Parathyroid adenoma (tissue), 2 donors: ENCODE measurements at regions not wholly inside any gene's neighbourhood (a gene's known extent, or its start where the extent isn't known, plus 50 kb on each side); places are given as distances from the start of the nearest gene placed in this dataset.

Source experiments
- H2AFZ ChIP-seq: fragments of 300-600 bp; sonication (generic); one replicate; pipeline ENCODE4 v1.7.0; 2017; ENCODE audit warnings: antibody characterized with exemption, mild to moderate bottlenecking
- H3K27ac ChIP-seq: fragments of 300-600 bp; sonication (generic); one replicate; pipeline ENCODE4 v1.7.0; 2017
- H3K27me3 ChIP-seq: fragments of 300-600 bp; sonication (generic); one replicate; pipeline ENCODE4 v1.7.0; 2017; ENCODE audit warnings: low read length; ENCODE audit not compliant: control insufficient read depth, insufficient read depth
- H3K36me3 ChIP-seq: fragments of 300-600 bp; sonication (generic); one replicate; pipeline ENCODE4 v1.7.0; 2017; ENCODE audit warnings: low read length; ENCODE audit not compliant: control insufficient read depth, insufficient read depth
- H3K4me1 ChIP-seq: fragments of 300-600 bp; sonication (generic); one replicate; pipeline ENCODE4 v1.7.0; 2017; ENCODE audit warnings: control low read depth
- H3K4me2 ChIP-seq: fragments of 300-600 bp; sonication (generic); one replicate; pipeline ENCODE4 v1.7.0; 2017; ENCODE audit warnings: low read length
- H3K4me3 ChIP-seq: fragments of 300-600 bp; sonication (generic); one replicate; pipeline ENCODE4 v1.7.0; 2017; ENCODE audit warnings: low read depth, low read length
- H3K79me2 ChIP-seq: fragments of 300-600 bp; sonication (generic); one replicate; pipeline ENCODE4 v1.7.0; 2017; ENCODE audit warnings: control low read depth
- H3K9ac ChIP-seq: fragments of 300-600 bp; sonication (generic); one replicate; pipeline ENCODE4 v1.7.0; 2017; ENCODE audit warnings: mild to moderate bottlenecking
- H3K9me3 ChIP-seq: fragments of 300-600 bp; sonication (generic); one replicate; pipeline ENCODE4 v1.7.0; 2017; ENCODE audit warnings: low read length; ENCODE audit not compliant: control insufficient read depth
- CTCF ChIP-seq: fragments of 300-600 bp; sonication (generic); IDR thresholded peaks from one replicate; pipeline ENCODE4 v1.7.0; 2017; ENCODE audit warnings: antibody characterized with exemption, mild to moderate bottlenecking
- donor health status: primary hyperparathyroidism.

- Histone ChIP-seq H3K27ac (no peak overlapping the region), H3K79me2 (no peaks in the 10 kb centered on the region), H3K4me1 (no peaks in the 10 kb centered on the region), H3K36me3 (no peaks in the 10 kb centered on the region), H2AFZ (no peak overlapping the region), H3K9ac (no peak overlapping the region), H3K27me3 (no peaks in the 10 kb centered on the region), H3K4me3 (no peak overlapping the region), H3K4me2 (no peak overlapping the region), H3K9me3 (no peaks in the 10 kb centered on the region)
- no peak for TF ChIP-seq CTCF
These were observed 346.4 kb upstream of the FAM241A start for GRCh38 chr4:111798840-111799239.

- H3K27me3 ChIP-seq = no peaks in the 10 kb centered on the region
- H3K9me3 ChIP-seq = no peaks in the 10 kb centered on the region
- H3K36me3 ChIP-seq = no peaks in the 10 kb centered on the region
- no peak overlapping the region for H3K27ac ChIP-seq
- no peak for TF ChIP-seq CTCF
- no peak overlapping the region for H2AFZ ChIP-seq
- no peak overlapping the region for H3K4me2 ChIP-seq
- H3K4me3 ChIP-seq = no peak overlapping the region
- H3K9ac ChIP-seq = no peak overlapping the region
- no peaks in the 10 kb centered on the region for H3K4me1 ChIP-seq
- H3K79me2 ChIP-seq = no peaks in the 10 kb centered on the region
These were observed 344.7 kb upstream of the FAM241A start for GRCh38 chr4:111800551-111800950.

GRCh38 chr4:111802191-111802590, 343.1 kb upstream of the FAM241A start:
- no peaks in the 10 kb centered on the region for H3K79me2 ChIP-seq
- no peak overlapping the region for H3K4me2 ChIP-seq
- H3K9me3 ChIP-seq = no peaks in the 10 kb centered on the region
- H3K36me3 ChIP-seq = no peaks in the 10 kb centered on the region
- no peak overlapping the region for H3K4me3 ChIP-seq
- no peak overlapping the region for H2AFZ ChIP-seq
- H3K4me1 ChIP-seq = no peaks in the 10 kb centered on the region
- H3K27me3 ChIP-seq = no peaks in the 10 kb centered on the region
- no peak for TF ChIP-seq CTCF
- no peak overlapping the region for H3K9ac ChIP-seq
- H3K27ac ChIP-seq = no peak overlapping the region

- Histone ChIP-seq H3K9ac (no peak overlapping the region), H3K79me2 (no peaks in the 10 kb centered on the region), H3K9me3 (no peaks in the 10 kb centered on the region), H3K4me2 (no peak overlapping the region), H2AFZ (no peak overlapping the region), H3K27me3 (no peaks in the 10 kb centered on the region), H3K27ac (no peak overlapping the region), H3K4me1 (no peaks in the 10 kb centered on the region), H3K4me3 (no peak overlapping the region), H3K36me3 (no peaks in the 10 kb centered on the region)
- TF ChIP-seq CTCF = no peak
These were observed 338.9 kb upstream of the FAM241A start for GRCh38 chr4:111806331-111806730.

GRCh38 chr4:111807576-111807975, 337.7 kb upstream of the FAM241A start:
- Histone ChIP-seq H3K4me3 (no peak overlapping the region), H3K4me1 (no peaks in the 10 kb centered on the region), H3K79me2 (no peaks in the 10 kb centered on the region), H3K27ac (no peak overlapping the region), H3K36me3 (no peaks in the 10 kb centered on the region), H3K4me2 (no peak overlapping the region), H3K27me3 (no peaks in the 10 kb centered on the region), H3K9me3 (no peaks in the 10 kb centered on the region), H2AFZ (no peak overlapping the region), H3K9ac (no peak overlapping the region)
- TF ChIP-seq CTCF = no peak
